ENCODE measurements at regions not wholly inside any gene's neighbourhood (a gene's known extent, or its start where the extent isn't known, plus 50 kb on each side); places are given as distances from the start of the nearest gene placed in this dataset.

- ChIA-PET POLR2A (no interaction called here), CTCF (no interaction called here)
- no peak overlapping the region for H3K27ac ChIP-seq (ENCODE audit: low read length in 2 of 2)
- H2AFZ ChIP-seq (ENCODE audit: insufficient read depth, low read depth, low read length, poor library complexity, severe bottlenecking) = no peak overlapping the region
- Mint-ChIP-seq H3K9me3 (ENCODE audit: insufficient read depth) (peaks cover 3% of the 10 kb centered on the region), H3K4me3 (no peak overlapping the region), H3K4me1 (no peaks in the 10 kb centered on the region), H3K27ac (no peak overlapping the region), H3K27me3 (no peaks in the 10 kb centered on the region)
- H4K20me1 ChIP-seq (ENCODE audit: control insufficient read depth, insufficient read depth, low read length, poor library complexity, severe bottlenecking) = no peaks in the 10 kb centered on the region
- DNase-seq (no peak), ATAC-seq (ENCODE audit: low read depth) (no peak)
- intact Hi-C loops (cut with micrococcal nuclease) = no loop called here
- no peak overlapping the region for H3K4me3 ChIP-seq (ENCODE audit: control extremely low read depth in 1 of 5, extremely low read depth in 1 of 5, insufficient read depth in 1 of 5, low read depth in 2 of 5, low read length in 4 of 5)
- no peaks in the 10 kb centered on the region for H3K27me3 ChIP-seq (replicated peaks in 1 of 4; ENCODE audit: control extremely low read depth in 1 of 4, control insufficient read depth in 3 of 4, insufficient read depth in 4 of 4, low read length in 3 of 4)
- TF ChIP-seq EZH2 (IDR thresholded peaks at IDR 0.05; ENCODE audit: borderline replicate concordance, insufficient read depth, low read depth, low read length, poor library complexity, severe bottlenecking) (no peak), CTCF (IDR thresholded peaks at IDR 0.05) (no peak)
- no peak overlapping the region for H3K4me2 ChIP-seq (replicated peaks; ENCODE audit: low read depth, low read length, poor library complexity, severe bottlenecking)
- no peaks in the 10 kb centered on the region for H3K79me2 ChIP-seq (ENCODE audit: control insufficient read depth, insufficient read depth, low read length)
- H3K9ac ChIP-seq (ENCODE audit: low read length) = no peak overlapping the region
- H3K4me1 ChIP-seq (ENCODE audit: control insufficient read depth in 2 of 2, insufficient read depth in 2 of 2, low read length in 2 of 2) = no peaks in the 10 kb centered on the region
- H3K36me3 ChIP-seq (replicated peaks in 1 of 2; ENCODE audit: control extremely low read depth in 1 of 2, control insufficient read depth in 1 of 2, extremely low read depth in 1 of 2, insufficient read depth in 2 of 2, low read length in 1 of 2) = no peaks in the 10 kb centered on the region
- 97% methylated on average over 4 of the region's 8 CpGs for WGBS (ENCODE audit: insufficient coverage)
- no peaks in the 10 kb centered on the region for H3K9me3 ChIP-seq (ENCODE audit: control extremely low read depth in 1 of 3, control insufficient read depth in 2 of 3, insufficient read depth in 1 of 3, low read length in 2 of 3)
Observed at GRCh38 chr7:13724191-13724976, 265.1 kb downstream of the ETV1 start.

GRCh38 chr7:13724977-13725566 lies 264.4 kb downstream of the ETV1 start:
- DNase-seq (no peak), ATAC-seq (ENCODE audit: low read depth) (no peak)
- H3K9me3 Mint-ChIP-seq (ENCODE audit: insufficient read depth) = peaks cover 3% of the 10 kb centered on the region
- Histone ChIP-seq H4K20me1 (ENCODE audit: control insufficient read depth, insufficient read depth, low read length, poor library complexity, severe bottlenecking) (no peaks in the 10 kb centered on the region), H3K4me3 (ENCODE audit: control extremely low read depth in 1 of 5, extremely low read depth in 1 of 5, insufficient read depth in 1 of 5, low read depth in 2 of 5, low read length in 4 of 5) (no peak overlapping the region), H3K4me1 (ENCODE audit: control insufficient read depth in 2 of 2, insufficient read depth in 2 of 2, low read length in 2 of 2) (no peaks in the 10 kb centered on the region), H3K36me3 (replicated peaks in 1 of 2; ENCODE audit: control extremely low read depth in 1 of 2, control insufficient read depth in 1 of 2, extremely low read depth in 1 of 2, insufficient read depth in 2 of 2, low read length in 1 of 2) (no peaks in the 10 kb centered on the region), H3K27ac (ENCODE audit: low read length in 2 of 2) (no peak overlapping the region), H2AFZ (ENCODE audit: insufficient read depth, low read depth, low read length, poor library complexity, severe bottlenecking) (no peak overlapping the region), H3K79me2 (ENCODE audit: control insufficient read depth, insufficient read depth, low read length) (no peaks in the 10 kb centered on the region), H3K9ac (ENCODE audit: low read length) (no peak overlapping the region), H3K27me3 (replicated peaks in 1 of 4; ENCODE audit: control extremely low read depth in 1 of 4, control insufficient read depth in 3 of 4, insufficient read depth in 4 of 4, low read length in 3 of 4) (no peaks in the 10 kb centered on the region), H3K9me3 (ENCODE audit: control extremely low read depth in 1 of 3, control insufficient read depth in 2 of 3, insufficient read depth in 1 of 3, low read length in 2 of 3) (no peaks in the 10 kb centered on the region), H3K4me2 (replicated peaks; ENCODE audit: low read depth, low read length, poor library complexity, severe bottlenecking) (no peak overlapping the region)
- CTCF ChIA-PET = no interaction called here
- 91% methylated on average over 4 of the region's 6 CpGs for WGBS (ENCODE audit: insufficient coverage)
- intact Hi-C loops (cut with micrococcal nuclease) = no loop called here
- TF ChIP-seq CTCF (IDR thresholded peaks at IDR 0.05) = no peak
- no peak for TF ChIP-seq EZH2 (IDR thresholded peaks at IDR 0.05; ENCODE audit: borderline replicate concordance, insufficient read depth, low read depth, low read length, poor library complexity, severe bottlenecking)
- H3K4me3 Mint-ChIP-seq = no peak overlapping the region
- H3K4me1 Mint-ChIP-seq = no peaks in the 10 kb centered on the region
- H3K27ac Mint-ChIP-seq = no peak overlapping the region
- H3K27me3 Mint-ChIP-seq = no peaks in the 10 kb centered on the region
- POLR2A ChIA-PET = no interaction called here
